GM13977 (cell line): ENCODE measurements at regions not wholly inside any gene's neighbourhood (a gene's known extent, or its start where the extent isn't known, plus 50 kb on each side); places are given as distances from the start of the nearest gene placed in this dataset.

Experiments used
- DNase-seq: peaks from one replicate; pipeline ENCODE4 v3.0.0; 2012; ENCODE audit warnings: low spot score
- CTCF ChIP-seq: IDR thresholded peaks from 2 replicates; pipeline ENCODE4 v1.5.1; 2012; ENCODE audit warnings: mild to moderate bottlenecking, control low read depth; ENCODE audit not compliant: insufficient read depth; ENCODE audit errors: extremely low read depth, missing control alignments
- in situ Hi-C: fragments of 300-500 bp; cut with MboI; formaldehyde crosslinking; loops from one replicate; pipeline ENCODE4 v1.12.0; 2022; ENCODE audit warnings: low sequenced_read_pairs, low pct_unique_long_range_greater_than_20kb, mixed read lengths, inconsistent platforms; ENCODE audit not compliant: unreplicated experiment

- in situ Hi-C loops = no loop called here
- no peak for DNase-seq
- TF ChIP-seq CTCF = no peak
Observed at GRCh38 chr4:66658809-66659208, 886.5 kb downstream of the CENPC start.

- TF ChIP-seq CTCF = no peak
- in situ Hi-C loops = no loop called here
- no peak for DNase-seq
Observed at GRCh38 chr4:66655505-66655904, 889.8 kb downstream of the CENPC start.

- DNase-seq = no peak
- TF ChIP-seq CTCF = no peak
- in situ Hi-C loops = no loop called here
Observed at GRCh38 chr4:66653937-66654336, 891.4 kb downstream of the CENPC start.

GRCh38 chr4:66649236-66649635 lies 896.1 kb downstream of the CENPC start:
- DNase-seq = no peak
- in situ Hi-C loops = no loop called here
- TF ChIP-seq CTCF = no peak

- in situ Hi-C loops = no loop called here
- TF ChIP-seq CTCF = no peak
- no peak for DNase-seq
Observed at GRCh38 chr4:66647926-66648325, 897.4 kb downstream of the CENPC start.

GRCh38 chr4:66647476-66647875 lies 897.8 kb downstream of the CENPC start:
- in situ Hi-C loops = no loop called here
- no peak for TF ChIP-seq CTCF
- DNase-seq = no peak
